ENCODE measurements at regions not wholly inside any gene's neighbourhood (a gene's known extent, or its start where the extent isn't known, plus 50 kb on each side); places are given as distances from the start of the nearest gene placed in this dataset.
A peak's percentile ranks its signal among the peaks of the same experiment; 100 is the strongest.
"Not testable (repeated sequence)": the region's sequence is repeated elsewhere in the genome, so short reads cannot be mapped to it uniquely, and the experiment has no call there.

DNA sequence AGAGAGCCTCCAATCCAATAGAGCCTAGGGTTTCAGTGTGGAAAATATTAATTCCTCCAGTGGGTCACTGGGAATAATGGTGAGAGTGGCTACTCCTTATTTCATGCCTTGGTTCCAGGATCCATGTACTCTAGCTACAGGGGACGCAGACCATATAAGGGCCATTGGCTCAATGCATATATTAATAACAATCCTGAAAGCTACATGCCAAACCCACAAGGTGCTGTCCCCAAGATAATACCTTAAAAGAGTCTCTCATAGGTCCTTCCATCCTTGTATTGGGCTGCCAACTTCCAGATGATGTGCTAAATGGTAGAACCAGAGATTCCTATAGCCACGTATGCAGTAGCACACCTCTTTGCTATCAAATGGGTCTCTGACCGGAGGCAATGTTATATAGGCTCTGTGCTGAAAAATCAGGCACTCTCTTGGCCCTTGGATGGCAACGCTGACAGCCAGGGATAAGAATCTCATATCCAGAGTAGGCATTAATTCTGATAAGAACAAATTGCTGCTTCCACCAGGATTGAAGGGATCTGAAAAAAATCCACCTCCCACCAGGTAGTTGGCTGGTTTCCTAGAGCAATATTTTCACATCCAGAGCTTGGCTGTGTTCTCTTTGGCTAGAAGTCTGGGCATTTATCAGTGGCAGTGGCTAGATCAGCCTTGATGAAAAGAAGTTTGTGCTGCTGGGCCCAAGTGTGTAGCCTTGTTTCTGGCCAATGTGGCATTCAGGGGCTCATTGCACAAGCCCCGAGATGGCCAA, 218.1 kb upstream of the MGAT5 start:
- ATAC-seq (replicated peaks in 6 of 8) = no peak
- Histone ChIP-seq H3K4me1 (replicated peaks in 1 of 2) (no peaks in the 10 kb centered on the region), H3K27ac (no peak overlapping the region), H3K4me3 (no peak overlapping the region)
- in situ Hi-C loops (cut with MboI; ENCODE audit: low pct_unique_long_range_greater_than_20kb in 2 of 9, low sequenced_read_pairs in 9 of 9, unreplicated experiment in 9 of 9) = no loop called here
- 7 to 89% (median 47%) methylated on average over 1 to 5 of the region's 5 CpGs; no CpG with 5 or more reads in 4 of the 10 experiments for WGBS, 10 experiments

DNA sequence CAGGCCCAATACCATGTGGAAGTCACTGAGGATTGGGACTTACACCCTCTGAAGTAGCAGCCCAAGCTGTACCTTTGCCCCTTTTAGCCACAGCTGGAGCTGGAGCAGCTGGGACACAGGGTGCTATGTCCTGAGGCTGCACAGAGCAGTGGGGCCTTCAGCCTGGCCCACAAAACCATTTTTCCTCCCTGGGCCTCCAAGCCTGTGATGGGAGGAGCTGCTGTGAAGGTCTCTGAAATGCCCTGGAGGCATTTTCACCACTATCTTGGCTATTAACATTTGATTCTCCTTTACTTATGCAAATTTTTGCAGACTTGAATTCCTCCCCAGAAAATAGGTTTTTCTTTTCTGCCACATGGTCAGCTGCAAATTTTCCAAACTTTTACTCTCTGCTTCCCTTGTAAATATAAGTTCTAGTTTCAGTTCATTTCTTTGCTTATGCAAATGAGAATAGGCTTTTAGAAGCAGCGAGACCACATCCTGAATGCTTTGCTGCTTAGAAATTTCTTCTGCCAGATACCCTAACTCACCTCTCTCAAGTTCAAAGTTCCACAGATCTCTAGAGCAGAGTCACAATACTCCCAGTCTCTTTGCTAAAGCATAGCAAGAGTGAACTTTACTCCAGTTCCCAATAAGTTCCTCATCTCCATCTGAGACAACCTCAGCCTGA, 213.8 kb upstream of the MGAT5 start:
- H3K4me3 ChIP-seq = no peak overlapping the region
- 29 to 100% (median 60%) methylated on average over 1 of the region's 1 CpG; no CpG with 5 or more reads in 4 of the 10 experiments for WGBS, 10 experiments
- H3K4me1 ChIP-seq (replicated peaks in 1 of 2) = no peaks in the 10 kb centered on the region
- in situ Hi-C loops (cut with MboI; ENCODE audit: low pct_unique_long_range_greater_than_20kb in 2 of 9, low sequenced_read_pairs in 9 of 9, unreplicated experiment in 9 of 9) = no loop called here
- peak in 1 of 8 experiments; percentile 44 for ATAC-seq (replicated peaks in 6 of 8)
- no peak overlapping the region for H3K27ac ChIP-seq

GRCh38 chr2:134040626-134041172, 213.2 kb upstream of the MGAT5 start:
- H3K4me1 ChIP-seq (replicated peaks in 1 of 2); ATAC-seq (replicated peaks in 6 of 8); H3K27ac ChIP-seq; H3K4me3 ChIP-seq; in situ Hi-C loops (cut with MboI; ENCODE audit: low pct_unique_long_range_greater_than_20kb in 2 of 9, low sequenced_read_pairs in 9 of 9, unreplicated experiment in 9 of 9): not testable (repeated sequence)
- WGBS, 10 experiments = 20 to 84% (median 66%) methylated on average over 1 to 4 of the region's 4 CpGs; no CpG with 5 or more reads in 2 of the 10 experiments

GRCh38 chr2:134041877-134042276, 212.0 kb upstream of the MGAT5 start:
- in situ Hi-C loops (cut with MboI; ENCODE audit: low pct_unique_long_range_greater_than_20kb in 2 of 9, low sequenced_read_pairs in 9 of 9, unreplicated experiment in 9 of 9) = no loop called here
- no peaks in the 10 kb centered on the region for H3K4me1 ChIP-seq (replicated peaks in 1 of 2)
- H3K27ac ChIP-seq = no peak overlapping the region
- no peak overlapping the region for H3K4me3 ChIP-seq
- no peak for ATAC-seq (replicated peaks in 6 of 8)

DNA sequence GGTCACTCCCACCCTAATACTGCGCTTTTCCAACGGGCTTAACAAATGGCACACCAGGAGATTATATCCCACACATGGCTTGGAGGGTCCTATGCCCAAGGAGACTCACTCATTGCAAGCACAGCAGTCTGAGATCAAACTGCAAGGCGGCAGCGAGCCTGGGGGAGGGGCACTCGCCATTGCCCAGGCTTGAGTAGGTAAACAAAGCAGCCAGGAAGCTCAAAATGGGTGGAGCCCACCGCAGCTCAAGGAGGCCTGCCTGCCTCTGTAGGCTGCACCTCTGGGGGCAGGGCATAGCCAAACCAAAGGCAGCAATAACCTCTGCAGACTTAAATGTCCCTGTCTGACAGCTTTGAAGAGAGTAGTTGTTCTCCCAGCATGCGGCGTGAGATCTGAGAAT, 210.8 kb upstream of the MGAT5 start:
- H3K4me1 ChIP-seq (replicated peaks in 1 of 2); H3K4me3 ChIP-seq; in situ Hi-C loops (cut with MboI; ENCODE audit: low pct_unique_long_range_greater_than_20kb in 2 of 9, low sequenced_read_pairs in 9 of 9, unreplicated experiment in 9 of 9); ATAC-seq (replicated peaks in 6 of 8); H3K27ac ChIP-seq: not testable (repeated sequence)
- WGBS, 10 experiments = 0 to 100% (median 100%) methylated on average over 1 to 2 of the region's 8 CpGs; no CpG with 5 or more reads in 5 of the 10 experiments

DNA sequence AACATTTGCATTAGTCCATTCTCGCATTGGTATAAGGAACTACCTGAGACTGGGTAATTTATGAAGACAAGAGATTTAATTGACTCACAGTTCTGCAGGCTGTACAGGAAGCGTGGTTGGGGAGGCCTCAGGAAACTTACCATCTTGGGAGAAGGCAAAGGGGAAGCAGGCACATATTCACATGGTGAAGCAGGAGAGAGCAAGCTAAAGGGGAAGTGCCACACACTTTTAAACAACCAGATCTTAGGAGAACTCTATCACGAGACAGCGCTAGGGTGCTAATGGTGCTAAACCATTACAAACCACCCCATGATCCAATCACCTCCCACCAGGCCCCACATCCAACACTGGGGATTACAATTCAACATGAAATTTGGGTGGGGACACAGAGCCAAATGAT, 201.7 kb upstream of the MGAT5 start:
- no peak overlapping the region for H3K4me3 ChIP-seq
- H3K27ac ChIP-seq = no peak overlapping the region
- H3K4me1 ChIP-seq (replicated peaks in 1 of 2) = no peaks in the 10 kb centered on the region
- in situ Hi-C loops (cut with MboI; ENCODE audit: low pct_unique_long_range_greater_than_20kb in 2 of 9, low sequenced_read_pairs in 9 of 9, unreplicated experiment in 9 of 9) = no loop called here
- 7 to 100% (median 83%) methylated on average over 1 to 4 of the region's 4 CpGs; no CpG with 5 or more reads in 3 of the 10 experiments for WGBS, 10 experiments
- ATAC-seq (replicated peaks in 6 of 8) = no peak

DNA sequence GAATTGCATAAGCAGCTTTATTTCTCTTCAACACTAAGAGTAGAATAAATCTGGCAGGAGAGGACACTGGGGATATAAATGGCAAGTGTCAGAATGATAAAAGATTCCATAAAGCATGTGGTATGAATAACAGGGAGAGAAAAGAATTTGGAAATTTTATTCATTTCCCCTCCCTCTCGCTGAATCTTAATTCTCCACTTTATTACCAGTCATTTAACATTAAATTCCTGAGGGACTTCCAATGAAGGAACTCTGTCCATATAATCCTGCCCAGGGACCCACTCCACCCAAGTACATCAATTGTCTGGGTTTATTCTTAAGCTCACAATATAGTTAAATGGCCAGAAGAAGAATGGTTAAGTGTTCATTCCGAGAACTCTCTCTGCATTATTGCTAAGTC, 197.7 kb upstream of the MGAT5 start:
- H3K4me1 ChIP-seq (replicated peaks in 1 of 2) = no peaks in the 10 kb centered on the region
- no peak overlapping the region for H3K4me3 ChIP-seq
- 0 to 100% (median 77%) methylated on average over 1 to 2 of the region's 2 CpGs; no CpG with 5 or more reads in 2 of the 10 experiments for WGBS, 10 experiments
- in situ Hi-C loops (cut with MboI; ENCODE audit: low pct_unique_long_range_greater_than_20kb in 2 of 9, low sequenced_read_pairs in 9 of 9, unreplicated experiment in 9 of 9) = no loop called here
- peak in 3 of 8 experiments; percentile 78 to 88 (median 79) for ATAC-seq (replicated peaks in 6 of 8)
- no peak overlapping the region for H3K27ac ChIP-seq

- H3K4me3 ChIP-seq; ATAC-seq (replicated peaks in 6 of 8); H3K4me1 ChIP-seq (replicated peaks in 1 of 2); H3K27ac ChIP-seq; in situ Hi-C loops (cut with MboI; ENCODE audit: low pct_unique_long_range_greater_than_20kb in 2 of 9, low sequenced_read_pairs in 9 of 9, unreplicated experiment in 9 of 9): not testable (repeated sequence)
- 53 to 100% (median 83%) methylated on average over 1 to 6 of the region's 8 CpGs; no CpG with 5 or more reads in 3 of the 10 experiments for WGBS, 10 experiments
These were observed 192.8 kb upstream of the MGAT5 start for GRCh38 chr2:134061066-134061465.

DNA sequence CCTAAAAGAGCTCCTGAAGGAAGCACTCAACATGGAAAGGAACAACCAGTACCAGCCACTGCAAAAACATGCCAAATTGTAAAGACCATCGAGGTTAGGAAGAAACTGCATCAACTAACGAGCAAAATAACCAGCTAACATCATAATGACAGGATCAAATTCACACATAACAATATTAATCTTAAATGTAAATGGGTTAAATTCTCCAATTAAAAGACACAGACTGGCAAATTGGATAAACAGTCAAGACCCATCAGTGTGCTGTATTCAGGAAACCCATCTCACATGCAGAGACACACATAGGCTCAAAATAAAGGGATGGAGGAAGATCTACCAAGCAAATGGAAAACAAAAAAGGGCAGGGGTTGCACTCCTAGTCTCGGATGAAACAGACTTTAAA, 191.6 kb upstream of the MGAT5 start:
- in situ Hi-C loops (cut with MboI; ENCODE audit: low pct_unique_long_range_greater_than_20kb in 2 of 9, low sequenced_read_pairs in 9 of 9, unreplicated experiment in 9 of 9) = not testable (repeated sequence)
- WGBS, 10 experiments = 40% methylated on average over 1 of the region's 3 CpGs; no CpG with 5 or more reads in 9 of the 10 experiments

DNA sequence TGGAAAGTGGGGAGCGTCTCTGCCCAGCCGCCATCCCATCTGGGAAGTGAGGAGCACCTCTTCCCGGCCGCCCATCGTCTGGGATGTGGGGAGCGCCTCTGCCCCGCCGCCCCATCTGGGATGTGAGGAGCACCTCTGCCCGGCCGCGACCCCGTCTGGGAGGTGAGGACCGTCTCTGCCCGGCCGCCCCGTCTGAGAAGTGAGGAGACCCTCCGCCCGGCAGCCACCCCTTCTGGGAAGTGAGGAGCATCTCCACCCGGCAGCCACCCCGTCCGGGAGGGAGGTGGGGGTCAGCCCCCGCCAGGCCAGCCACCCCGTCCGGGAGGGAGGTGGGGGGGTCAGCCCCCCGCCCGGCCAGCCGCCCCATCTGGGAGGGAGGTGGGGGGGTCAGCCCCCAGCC, 190.0 kb upstream of the MGAT5 start:
- in situ Hi-C loops (cut with MboI; ENCODE audit: low pct_unique_long_range_greater_than_20kb in 2 of 9, low sequenced_read_pairs in 9 of 9, unreplicated experiment in 9 of 9); H3K4me1 ChIP-seq (replicated peaks in 1 of 2); ATAC-seq (replicated peaks in 6 of 8); H3K27ac ChIP-seq; H3K4me3 ChIP-seq: not testable (repeated sequence)
- no CpG with 5 or more reads among the region's 27 CpGs for WGBS, 10 experiments

More for the DNA sequence above, 191.6 kb upstream of the MGAT5 start:
- not testable (repeated sequence) for H3K27ac ChIP-seq; ATAC-seq (replicated peaks in 6 of 8); H3K4me1 ChIP-seq (replicated peaks in 1 of 2); H3K4me3 ChIP-seq

DNA sequence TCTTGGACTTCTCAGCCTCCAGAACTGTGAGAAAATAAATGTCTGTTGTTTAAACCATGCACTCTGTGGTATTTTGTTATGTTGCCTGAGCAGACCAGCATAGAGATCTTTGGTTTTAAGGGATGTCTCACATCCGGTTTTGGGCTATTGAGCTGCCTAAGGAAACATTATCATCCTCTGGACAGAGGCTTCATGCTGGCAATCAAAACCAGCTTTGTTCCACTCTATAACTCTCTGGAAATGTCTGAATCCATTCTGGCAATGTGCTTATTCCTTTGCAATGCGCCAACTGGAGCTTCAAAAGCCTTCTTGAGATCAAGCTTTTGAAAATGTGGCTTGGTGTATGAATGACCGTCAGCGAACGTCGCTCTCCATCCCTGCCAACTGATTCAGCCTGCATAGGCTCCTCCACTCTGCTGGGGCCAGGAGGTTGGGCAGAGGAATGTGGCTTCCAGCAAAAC, 183.6 kb upstream of the MGAT5 start:
- Histone ChIP-seq H3K4me3 (no peak overlapping the region), H3K4me1 (replicated peaks in 1 of 2) (no peaks in the 10 kb centered on the region), H3K27ac (no peak overlapping the region)
- no peak for ATAC-seq (replicated peaks in 6 of 8)
- in situ Hi-C loops (cut with MboI; ENCODE audit: low pct_unique_long_range_greater_than_20kb in 2 of 9, low sequenced_read_pairs in 9 of 9, unreplicated experiment in 9 of 9) = no loop called here
- WGBS, 10 experiments = 29 to 100% (median 83%) methylated on average over 1 to 6 of the region's 6 CpGs; no CpG with 5 or more reads in 1 of the 10 experiments

DNA sequence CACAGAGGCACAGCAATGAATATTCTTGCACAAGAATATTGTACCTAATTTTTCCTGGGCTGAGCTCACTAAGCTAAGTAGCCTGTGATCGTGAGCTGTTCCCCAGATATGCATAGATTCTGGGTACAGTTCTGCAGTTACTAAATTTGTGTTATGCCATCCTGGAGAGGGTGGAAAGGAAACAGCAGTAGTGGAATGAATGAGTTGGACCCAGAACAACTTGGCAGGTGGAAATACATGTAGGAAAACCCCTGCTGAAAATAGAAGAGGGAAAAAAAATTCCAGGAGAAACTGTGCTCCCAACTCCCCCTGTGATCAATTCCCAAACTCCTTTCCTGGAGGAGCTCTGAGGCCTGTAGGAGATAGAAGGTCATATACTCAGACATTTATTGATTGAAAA, 181.5 kb upstream of the MGAT5 start:
- in situ Hi-C loops (cut with MboI; ENCODE audit: low pct_unique_long_range_greater_than_20kb in 2 of 9, low sequenced_read_pairs in 9 of 9, unreplicated experiment in 9 of 9) = no loop called here
- Histone ChIP-seq H3K4me3 (no peak overlapping the region), H3K27ac (no peak overlapping the region), H3K4me1 (replicated peaks in 1 of 2) (no peaks in the 10 kb centered on the region)
- WGBS, 10 experiments = 0 to 100% (median 44%) methylated on average over 1 of the region's 1 CpG; no CpG with 5 or more reads in 3 of the 10 experiments
- ATAC-seq (replicated peaks in 6 of 8) = no peak

DNA sequence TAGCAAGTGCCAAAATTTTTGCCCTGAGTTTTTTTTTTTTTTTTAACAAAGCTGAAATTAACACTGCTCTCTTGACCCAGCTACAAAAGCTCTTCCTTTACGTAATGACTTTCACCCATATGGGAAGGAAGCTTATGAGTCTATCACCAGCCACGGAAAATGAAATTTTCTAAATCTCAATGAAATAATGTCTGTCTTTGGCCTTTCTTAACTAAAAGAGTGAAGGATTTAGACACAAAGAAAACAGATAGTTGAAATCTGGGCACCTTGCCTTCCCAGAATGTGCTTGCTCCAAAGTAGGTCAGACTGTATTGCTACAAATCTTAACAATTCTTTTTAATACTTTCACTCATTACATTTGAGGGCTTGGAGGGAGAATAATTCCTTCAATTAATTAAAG, 180.8 kb upstream of the MGAT5 start:
- H3K27ac ChIP-seq = no peak overlapping the region
- WGBS, 10 experiments = 0 to 90% (median 79%) methylated on average over 1 to 2 of the region's 2 CpGs; no CpG with 5 or more reads in 1 of the 10 experiments
- H3K4me1 ChIP-seq (replicated peaks in 1 of 2) = no peaks in the 10 kb centered on the region
- no peak overlapping the region for H3K4me3 ChIP-seq
- no peak for ATAC-seq (replicated peaks in 6 of 8)
- in situ Hi-C loops (cut with MboI; ENCODE audit: low pct_unique_long_range_greater_than_20kb in 2 of 9, low sequenced_read_pairs in 9 of 9, unreplicated experiment in 9 of 9) = no loop called here

All from motor neuron (in vitro differentiated cells).